GM12801 (cell line): ENCODE measurements at regions not wholly inside any gene's neighbourhood (a gene's known extent, or its start where the extent isn't known, plus 50 kb on each side); places are given as distances from the start of the nearest gene placed in this dataset.

Experiments used
- TF ChIP-seq, protein P1 (sequence below): IDR thresholded peaks from one replicate; pipeline ENCODE4 v1.5.1; 2011; ENCODE audit warnings: control low read depth; ENCODE audit not compliant: insufficient read length; ENCODE audit errors: extremely low read depth

DNA sequence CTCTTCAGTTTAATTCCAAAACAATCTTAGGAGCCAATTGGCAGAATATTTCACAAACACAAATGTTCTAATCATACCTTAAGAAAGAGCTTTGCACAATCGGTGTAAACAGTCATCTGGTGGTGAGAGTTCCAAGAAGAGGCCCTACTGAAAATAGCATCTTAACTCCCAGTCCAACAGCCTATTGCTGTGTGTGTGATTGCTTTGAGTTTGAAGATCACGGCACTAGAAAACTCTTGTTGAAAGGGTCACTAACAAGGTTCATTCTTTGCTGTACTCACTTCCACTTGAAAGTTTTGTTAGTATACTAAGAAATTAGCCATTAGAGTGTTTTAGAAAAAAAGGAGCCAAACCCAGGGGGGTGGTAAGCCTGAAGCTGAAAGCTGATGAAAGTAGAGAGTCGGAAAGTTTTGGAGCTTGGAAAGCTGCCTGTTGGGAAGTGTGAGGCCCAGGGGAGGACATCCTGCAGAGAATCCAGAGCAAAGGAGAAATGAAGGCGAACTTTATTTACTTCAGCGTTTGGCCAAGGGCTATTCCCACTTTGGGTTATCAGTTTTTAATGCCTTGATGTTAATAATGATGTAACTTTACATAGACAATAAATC, 180.3 kb upstream of the GHR start:
- TF ChIP-seq, protein P1, sequence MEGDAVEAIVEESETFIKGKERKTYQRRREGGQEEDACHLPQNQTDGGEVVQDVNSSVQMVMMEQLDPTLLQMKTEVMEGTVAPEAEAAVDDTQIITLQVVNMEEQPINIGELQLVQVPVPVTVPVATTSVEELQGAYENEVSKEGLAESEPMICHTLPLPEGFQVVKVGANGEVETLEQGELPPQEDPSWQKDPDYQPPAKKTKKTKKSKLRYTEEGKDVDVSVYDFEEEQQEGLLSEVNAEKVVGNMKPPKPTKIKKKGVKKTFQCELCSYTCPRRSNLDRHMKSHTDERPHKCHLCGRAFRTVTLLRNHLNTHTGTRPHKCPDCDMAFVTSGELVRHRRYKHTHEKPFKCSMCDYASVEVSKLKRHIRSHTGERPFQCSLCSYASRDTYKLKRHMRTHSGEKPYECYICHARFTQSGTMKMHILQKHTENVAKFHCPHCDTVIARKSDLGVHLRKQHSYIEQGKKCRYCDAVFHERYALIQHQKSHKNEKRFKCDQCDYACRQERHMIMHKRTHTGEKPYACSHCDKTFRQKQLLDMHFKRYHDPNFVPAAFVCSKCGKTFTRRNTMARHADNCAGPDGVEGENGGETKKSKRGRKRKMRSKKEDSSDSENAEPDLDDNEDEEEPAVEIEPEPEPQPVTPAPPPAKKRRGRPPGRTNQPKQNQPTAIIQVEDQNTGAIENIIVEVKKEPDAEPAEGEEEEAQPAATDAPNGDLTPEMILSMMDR: no peak

DNA sequence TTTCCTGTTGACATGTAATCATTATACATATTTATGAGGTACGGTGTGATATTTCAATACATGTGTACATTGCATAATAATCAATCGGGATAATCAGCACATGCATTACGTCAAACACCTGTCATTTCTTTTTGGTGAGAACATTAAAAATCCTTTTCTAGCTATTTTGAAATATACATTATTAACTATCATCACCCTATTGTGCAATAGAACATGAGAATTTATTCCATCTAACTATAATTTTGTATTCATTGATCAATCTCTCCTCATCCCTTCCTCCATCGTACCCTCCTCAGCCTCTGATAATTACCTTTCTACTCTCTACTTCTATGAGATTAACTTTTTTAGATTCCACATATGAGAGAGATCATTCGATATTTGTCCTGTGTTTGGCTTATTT, 170.9 kb upstream of the GHR start:
- TF ChIP-seq, protein P1: no peak

DNA sequence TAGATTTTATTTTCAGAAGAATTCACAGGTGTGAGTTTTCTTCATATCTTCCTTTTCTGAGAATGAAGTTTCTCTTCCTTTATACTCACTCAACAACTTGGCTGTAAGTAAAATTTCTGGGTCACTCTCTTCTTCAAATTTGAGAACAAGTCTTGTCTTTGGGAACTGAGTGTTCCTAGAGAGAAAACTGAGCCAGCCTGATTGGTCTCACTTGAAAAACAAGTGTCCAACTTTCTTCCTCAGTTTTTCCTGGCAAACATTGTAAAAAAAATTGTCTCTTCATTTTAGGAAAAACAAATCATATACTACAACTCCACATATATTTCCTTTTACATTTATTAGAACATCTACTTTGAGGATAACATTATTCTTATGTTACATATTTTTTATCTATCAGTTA, 156.1 kb upstream of the GHR start:
- TF ChIP-seq, protein P1: no peak

DNA sequence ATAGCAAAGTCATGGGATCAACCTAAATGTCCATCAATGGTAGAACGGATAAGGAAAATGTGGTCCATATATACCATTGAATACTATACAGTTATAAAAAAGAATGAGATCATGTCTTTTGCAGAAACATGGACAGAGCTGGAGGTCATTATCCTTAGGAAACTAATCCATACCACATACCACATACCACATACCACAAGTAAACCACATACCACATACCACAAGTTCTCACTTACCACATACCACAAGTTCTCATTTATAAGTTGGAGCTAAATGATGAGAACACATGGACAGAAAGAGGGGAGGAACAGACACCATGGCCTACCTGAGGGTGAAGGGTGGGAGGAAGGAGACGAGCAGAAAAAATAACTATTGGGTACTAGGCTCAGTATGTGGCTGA, 154.6 kb upstream of the GHR start:
- TF ChIP-seq, protein P1: no peak

DNA sequence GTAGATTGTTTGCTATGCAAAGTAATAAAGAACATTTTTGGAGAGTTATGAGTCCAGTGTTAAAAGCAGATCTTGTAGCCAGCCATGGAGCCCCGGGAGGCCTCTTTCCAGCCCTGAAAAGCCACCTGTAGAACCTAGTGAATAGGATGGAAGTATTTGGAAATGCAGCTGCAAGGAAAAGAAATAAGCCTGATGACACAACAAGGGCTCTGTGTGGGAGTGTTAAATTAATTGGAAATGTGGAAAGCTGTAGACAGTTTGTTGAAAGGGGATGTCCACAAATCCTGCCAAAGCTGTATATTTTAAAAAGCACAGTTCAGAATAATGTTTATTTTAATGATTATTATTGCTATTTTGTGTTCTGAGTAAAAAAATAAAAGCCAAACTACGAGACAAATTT, 152.5 kb upstream of the GHR start:
- TF ChIP-seq, protein P1: no peak

DNA sequence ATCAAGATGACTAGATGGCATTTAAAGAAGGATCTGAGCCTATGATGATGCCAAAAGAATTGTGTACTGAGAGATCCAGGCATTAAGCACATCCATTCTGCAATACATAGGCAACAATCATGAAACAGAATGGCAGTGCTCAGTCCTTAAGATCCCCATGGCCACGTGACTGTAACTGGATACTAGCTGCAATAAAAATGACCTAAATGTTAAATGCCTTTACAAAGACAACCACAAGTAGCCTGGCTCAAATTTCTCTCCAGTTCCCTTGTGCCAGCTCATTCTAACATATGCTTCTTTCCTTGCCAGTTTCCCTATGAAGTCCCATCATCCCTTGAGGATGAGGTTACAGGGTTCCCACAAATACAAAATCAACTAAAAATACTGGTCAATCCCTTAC, 148.3 kb upstream of the GHR start:
- TF ChIP-seq, protein P1: no peak

DNA sequence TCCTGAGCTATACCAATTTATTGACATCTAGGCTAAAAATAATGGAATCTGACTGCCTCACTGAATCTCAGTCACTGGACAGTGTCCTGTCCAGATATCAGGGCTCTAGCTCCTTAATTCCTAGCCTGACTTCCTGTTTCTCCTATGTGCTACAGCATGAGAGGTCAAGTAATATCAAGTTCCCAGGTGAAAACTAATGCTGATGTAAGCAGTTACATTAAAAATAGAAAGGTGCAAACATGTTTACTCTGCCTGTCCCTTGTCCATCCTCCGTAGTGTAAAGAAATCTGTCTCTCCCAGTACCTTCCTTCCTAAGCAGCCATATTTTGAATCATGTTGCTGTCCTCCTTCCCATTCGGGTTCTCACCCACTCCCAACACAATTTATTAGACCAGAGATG, 145.9 kb upstream of the GHR start:
- TF ChIP-seq, protein P1: no peak
